ENCODE measurements at regions not wholly inside any gene's neighbourhood (a gene's known extent, or its start where the extent isn't known, plus 50 kb on each side); places are given as distances from the start of the nearest gene placed in this dataset.
"Not testable (repeated sequence)": the region's sequence is repeated elsewhere in the genome, so short reads cannot be mapped to it uniquely, and the experiment has no call there.

DNA sequence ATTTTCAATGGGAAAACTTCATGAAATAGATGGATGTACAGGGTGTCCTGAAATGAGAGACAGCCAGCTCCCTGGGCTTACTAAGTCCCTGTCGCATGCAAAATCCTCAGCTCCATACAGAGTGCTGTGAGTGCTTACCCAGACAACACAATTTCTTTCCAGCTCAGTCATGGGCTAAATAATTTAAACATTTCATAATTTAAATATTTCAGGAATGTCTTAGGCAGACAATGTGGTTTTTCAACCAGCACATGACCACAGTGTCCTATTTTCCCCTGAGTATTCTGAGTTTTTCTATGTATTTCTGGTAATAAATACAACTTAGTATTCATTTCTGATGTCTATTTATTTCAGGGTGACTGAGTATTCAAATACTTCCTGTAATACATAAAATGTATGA, 188.5 kb upstream of the SNX2 start:
- intact Hi-C loops (cut with DNase I): no loop called here
- DNase-seq (ENCODE audit: missing footprints) (no peak), ATAC-seq (no peak)

DNA sequence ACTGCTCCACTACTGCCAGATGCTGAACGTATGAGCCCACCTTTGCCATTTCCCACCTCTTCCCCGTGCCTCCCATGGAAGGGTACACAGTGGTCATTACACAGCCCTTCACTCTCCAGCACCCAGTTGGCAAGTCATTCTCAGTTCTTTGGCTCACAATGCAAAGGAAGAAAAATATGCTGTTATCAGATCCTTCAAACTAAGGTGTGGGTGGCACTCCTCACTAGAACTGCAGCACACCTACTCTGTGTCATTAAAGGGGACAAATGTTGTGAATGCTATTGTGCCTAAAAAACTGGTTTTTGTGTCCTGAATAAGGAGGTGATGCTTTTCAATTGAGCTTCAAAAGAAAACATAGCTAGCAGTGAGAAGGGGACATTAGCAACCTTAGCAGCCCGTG, 183.1 kb upstream of the SNX2 start:
- intact Hi-C loops (cut with DNase I): no loop called here
- DNase-seq (ENCODE audit: missing footprints) (no peak), ATAC-seq (no peak)

DNA sequence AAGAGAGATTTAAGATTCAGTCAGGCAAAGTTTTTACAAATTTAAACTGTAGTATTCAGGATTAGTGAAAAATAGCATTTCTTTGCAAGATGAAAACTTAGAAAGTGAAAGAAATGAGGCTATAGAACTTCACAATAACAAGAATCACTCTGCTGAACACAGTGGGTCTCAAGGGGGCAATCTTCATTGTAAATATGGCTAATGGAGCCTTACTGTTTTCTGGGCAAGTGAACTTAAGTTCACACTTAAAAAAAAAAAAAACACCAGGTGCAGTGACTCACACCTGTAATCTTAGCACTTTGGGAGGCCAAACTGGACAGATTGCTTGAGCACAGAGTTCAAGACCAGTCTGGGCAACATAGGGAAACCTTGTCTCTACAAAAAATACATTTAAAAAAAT, 175.9 kb upstream of the SNX2 start:
- ATAC-seq: no peak
- intact Hi-C loops (cut with DNase I): no loop called here
- no peak for DNase-seq (ENCODE audit: missing footprints)

DNA sequence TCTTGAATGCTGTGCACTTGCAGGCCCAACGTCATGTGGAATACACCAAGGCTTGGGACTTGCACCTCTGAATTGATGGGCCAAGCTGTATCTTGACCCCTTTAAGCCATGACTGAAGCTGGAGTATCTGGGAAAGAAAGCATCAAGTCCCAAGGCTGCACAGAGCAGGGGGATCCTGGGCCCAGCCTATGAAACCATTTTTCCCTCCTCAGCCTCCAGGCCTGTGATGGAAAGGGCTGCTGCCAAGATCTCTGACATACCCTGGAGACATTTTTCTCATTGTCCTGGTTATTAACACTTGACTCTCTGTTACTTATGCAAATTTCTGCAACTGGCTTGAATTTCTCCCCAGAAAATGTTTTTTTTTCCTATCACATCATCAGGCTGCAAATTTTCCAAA, 174.0 kb upstream of the SNX2 start:
- intact Hi-C loops (cut with DNase I): no loop called here
- DNase-seq (ENCODE audit: missing footprints) (no peak), ATAC-seq (no peak)

DNA sequence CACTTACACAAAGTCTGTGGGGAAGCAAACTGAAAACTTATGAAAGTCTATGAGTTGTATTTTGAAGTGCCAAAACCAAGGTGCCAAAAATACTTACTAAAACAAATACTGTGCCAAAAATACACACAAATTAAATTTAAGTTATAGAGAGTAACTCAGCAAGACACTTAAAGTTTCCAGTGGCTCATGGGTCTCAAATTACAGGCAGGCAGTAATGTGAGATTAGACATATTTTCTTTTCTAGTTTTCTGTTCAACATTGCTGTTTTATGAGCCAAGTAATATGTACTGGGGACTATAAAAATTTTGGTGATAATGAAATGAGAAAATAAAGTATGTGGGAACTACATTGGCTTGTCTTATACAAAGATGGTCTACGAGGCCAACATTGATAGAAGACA, 172.2 kb upstream of the SNX2 start:
- no peak for ATAC-seq
- intact Hi-C loops (cut with DNase I): no loop called here

DNA sequence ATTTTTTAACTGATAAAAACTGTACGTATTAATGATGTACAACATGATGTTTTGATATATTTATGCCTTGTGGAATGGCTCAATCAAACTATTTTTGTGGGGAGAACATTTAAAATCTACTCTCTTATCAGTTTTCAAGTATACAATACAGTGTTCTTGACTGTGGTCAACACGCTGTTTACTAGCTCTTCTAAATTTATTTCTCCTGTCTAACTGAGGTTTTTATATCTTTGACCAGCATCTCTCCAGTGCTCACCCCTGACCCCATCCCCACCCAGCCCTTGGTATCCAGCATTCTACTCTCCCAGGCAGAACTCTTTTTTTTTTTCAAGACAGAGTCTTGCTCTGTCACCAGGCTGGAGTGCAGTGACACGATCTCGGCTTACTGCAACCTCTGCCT, 169.6 kb upstream of the SNX2 start:
- intact Hi-C loops (cut with DNase I): no loop called here
- DNase-seq (ENCODE audit: missing footprints): no peak
- ATAC-seq: no peak

More for the DNA sequence above, 172.2 kb upstream of the SNX2 start:
- DNase-seq (ENCODE audit: missing footprints): no peak

DNA sequence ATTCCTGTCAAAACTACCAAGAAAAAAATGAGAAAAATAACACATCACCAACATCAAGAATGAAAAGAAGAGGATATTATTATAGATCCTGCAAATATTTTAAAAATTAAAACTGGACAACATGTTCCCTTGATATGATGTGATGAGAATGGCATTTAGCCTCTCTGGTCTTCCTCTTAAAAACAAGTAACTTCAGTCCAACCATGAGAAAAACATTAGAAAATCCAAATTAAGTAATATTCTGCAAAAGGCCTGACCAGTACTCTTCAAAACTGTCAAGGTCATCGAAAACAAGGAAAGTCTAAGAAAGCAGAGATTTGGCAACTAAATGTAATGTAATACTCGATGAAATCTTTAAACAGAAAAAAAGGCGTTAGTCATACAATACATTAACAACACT, 167.1 kb upstream of the SNX2 start:
- DNase-seq (ENCODE audit: missing footprints) (no peak), ATAC-seq (no peak)
- intact Hi-C loops (cut with DNase I): no loop called here

DNA sequence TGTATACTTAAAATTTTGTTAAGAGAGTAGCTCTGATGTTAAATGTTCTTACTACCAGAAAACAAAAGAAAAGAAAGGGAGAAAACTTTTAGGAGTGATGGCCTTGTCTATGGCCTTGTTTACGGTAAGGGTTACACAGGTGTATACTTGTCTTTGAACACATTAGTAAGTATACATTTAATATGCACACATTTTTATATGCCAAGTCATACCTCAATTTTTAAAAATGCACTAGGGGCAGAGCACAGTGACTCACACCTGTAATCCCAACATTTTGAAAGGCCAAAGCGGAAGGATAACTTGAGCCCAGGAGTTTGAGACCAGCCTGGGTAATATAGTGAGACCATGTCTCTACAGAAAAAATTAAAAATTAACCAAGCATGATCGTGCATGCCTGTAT, 166.7 kb upstream of the SNX2 start:
- intact Hi-C loops (cut with DNase I): no loop called here
- ATAC-seq (no peak), DNase-seq (ENCODE audit: missing footprints) (no peak)

DNA sequence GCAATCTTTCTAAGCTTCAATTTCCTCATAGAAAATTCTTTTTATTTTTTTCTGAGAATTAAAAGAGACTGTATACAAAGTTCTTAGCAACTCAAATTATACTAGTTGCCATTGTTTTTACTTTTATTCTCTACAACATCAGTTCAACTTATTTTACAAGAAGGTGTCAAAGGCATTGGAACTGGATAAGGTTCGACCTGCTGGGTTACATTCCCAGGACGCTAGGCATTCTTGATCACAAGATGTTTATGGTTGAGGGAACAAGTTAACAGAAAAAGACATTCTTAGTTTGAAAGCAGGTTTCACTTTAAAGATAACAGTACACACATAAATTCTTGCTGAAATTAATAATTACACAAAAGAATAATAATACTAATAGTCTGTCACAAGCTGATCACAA, 163.5 kb upstream of the SNX2 start:
- no peak for DNase-seq (ENCODE audit: missing footprints)
- no peak for ATAC-seq
- intact Hi-C loops (cut with DNase I): no loop called here

DNA sequence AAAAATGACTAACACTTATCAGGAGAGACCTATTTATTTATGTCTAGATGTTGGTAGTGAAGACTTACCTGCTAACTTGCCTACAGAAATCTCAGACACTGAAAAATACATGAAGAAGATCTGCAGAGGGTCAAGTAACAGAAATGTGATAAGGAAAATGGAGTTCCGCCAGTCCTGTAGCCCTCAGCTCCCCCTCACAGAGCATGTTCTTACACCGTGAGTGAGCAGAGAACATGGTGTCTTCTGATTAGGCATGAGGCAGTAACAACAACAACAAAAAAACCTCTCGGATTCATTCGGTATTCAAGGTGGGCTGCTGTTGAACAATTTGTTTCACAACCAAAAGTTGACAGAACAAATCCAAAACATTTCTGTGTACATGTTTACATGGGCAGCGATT, 162.0 kb upstream of the SNX2 start:
- no peak for DNase-seq (ENCODE audit: missing footprints)
- intact Hi-C loops (cut with DNase I): no loop called here
- ATAC-seq: no peak

DNA sequence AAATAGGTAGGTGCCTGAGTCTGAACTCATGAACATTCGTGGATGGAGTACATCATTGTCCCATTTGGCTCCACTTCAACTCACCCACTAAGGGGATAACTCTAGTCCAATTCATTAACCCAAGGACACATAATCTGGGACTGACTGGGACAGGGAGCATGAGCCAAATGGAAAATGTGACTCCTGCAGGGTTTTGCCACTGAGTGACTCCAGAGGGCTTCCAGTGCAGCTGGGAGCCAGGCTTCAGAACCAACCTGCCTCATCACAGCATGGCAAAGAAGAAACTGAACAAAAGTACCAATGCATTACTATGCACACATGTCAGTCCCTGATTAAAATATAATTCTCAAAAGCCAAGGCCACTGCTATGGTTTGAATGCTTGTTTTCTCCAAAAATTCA, 159.7 kb upstream of the SNX2 start:
- intact Hi-C loops (cut with DNase I): no loop called here
- DNase-seq (ENCODE audit: missing footprints) (no peak), ATAC-seq (no peak)

DNA sequence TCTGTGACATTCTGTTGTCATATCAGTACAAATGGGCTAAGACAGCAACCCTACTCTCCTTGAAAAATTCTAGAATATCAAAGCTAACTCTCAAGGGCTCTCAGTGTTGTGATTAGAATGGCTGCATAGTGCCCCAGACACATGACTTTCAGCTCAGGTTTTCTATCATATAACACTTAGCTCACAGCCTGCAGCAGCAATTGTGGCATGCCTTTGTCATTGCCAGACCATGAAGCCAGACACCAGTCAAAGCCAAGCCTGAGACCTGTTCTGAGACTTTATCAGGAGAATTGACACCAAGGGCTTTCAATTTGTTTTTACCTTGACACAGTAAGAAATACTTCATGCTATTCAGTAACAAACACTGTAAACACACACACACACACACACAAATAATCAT, 159.0 kb upstream of the SNX2 start:
- ATAC-seq (no peak), DNase-seq (ENCODE audit: missing footprints) (no peak)
- intact Hi-C loops (cut with DNase I): no loop called here

DNA sequence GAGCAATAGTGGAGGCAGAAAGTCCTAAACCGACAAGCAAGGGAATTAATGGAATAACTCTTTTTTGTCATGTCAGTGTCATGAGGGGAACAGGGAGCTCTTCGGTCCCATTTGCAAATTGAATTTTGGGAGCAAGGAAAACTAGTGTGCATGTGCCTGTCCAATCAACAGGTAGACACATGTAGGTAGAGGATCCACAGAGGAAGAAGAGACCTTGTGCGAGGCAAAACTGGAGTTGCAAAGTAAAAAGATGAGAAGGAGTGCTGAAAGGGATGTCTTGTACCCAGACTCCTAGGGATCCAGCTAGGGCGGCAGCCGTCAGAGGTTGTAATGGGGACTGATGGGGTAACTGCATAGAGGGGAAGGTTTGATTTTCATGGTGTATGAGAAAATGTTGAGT, 156.8 kb upstream of the SNX2 start:
- DNase-seq (ENCODE audit: missing footprints); ATAC-seq; intact Hi-C loops (cut with DNase I): not testable (repeated sequence)

DNA sequence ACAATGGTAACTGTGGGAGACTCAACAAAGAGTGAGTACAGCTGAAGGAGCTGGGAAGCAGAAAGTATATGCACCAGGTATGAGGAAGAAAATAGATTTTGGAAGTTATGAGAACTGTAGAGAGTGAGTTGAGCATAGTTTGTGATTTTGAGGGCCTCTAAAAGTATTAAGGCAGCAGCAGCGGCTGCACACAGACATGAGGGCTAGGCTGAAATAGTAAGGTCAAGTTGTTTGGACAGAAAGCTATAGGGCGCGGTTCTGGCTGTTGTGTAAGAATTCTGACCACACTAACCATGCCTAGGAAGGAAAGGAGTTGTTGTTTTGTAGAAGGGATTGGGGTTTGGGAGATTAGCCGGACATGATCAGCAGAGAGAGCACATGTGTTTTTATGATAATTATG, 154.1 kb upstream of the SNX2 start:
- DNase-seq (ENCODE audit: missing footprints); intact Hi-C loops (cut with DNase I); ATAC-seq: not testable (repeated sequence)

DNA sequence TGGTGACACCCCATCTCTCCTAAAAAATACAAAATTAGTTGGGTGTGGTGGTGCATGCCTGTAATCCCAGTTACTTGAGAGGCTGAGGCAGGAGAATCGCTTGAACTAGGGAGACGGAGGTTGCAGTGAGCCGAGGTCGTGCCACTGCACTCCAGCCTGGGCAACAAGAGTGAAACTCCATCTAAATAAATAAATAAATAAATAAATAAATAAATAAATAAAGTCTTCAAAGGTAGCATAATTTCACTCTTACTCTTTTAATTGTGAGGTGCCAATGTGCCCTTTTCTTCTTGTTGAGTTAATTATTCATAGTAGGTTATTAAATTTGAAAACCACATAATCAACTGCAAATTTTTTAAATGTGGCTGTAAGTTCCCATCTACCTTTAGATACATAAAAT, 146.2 kb upstream of the SNX2 start:
- ATAC-seq; DNase-seq (ENCODE audit: missing footprints); intact Hi-C loops (cut with DNase I): not testable (repeated sequence)

DNA sequence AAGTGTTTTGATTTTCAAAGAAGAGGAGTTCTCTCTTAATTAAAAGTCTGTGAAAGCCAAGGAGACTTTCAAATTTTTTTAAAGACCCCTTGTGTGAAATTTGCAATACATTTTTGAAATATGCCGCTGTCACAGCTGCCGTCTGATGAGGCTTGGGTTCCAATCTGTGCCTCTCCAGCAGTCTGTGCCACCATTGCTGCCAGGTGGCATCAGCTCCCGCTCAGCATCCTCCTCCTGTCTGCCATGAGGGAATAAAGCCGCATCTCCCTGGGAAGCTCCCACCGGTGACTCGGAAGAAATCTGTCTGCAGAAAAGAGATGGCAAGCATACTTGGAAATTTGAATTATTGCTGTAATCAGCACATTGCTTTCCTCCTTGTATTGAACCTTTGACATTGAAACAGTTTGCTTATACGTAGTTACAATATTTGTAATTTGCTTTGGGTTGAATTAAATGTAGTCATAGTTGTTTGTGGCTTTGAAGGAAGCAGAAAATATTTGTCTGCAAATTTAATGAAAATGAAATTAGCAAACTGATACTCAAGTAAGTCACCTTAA, 145.7 kb upstream of the SNX2 start:
- no peak for ATAC-seq
- DNase-seq (ENCODE audit: missing footprints): no peak
- intact Hi-C loops (cut with DNase I): no loop called here

DNA sequence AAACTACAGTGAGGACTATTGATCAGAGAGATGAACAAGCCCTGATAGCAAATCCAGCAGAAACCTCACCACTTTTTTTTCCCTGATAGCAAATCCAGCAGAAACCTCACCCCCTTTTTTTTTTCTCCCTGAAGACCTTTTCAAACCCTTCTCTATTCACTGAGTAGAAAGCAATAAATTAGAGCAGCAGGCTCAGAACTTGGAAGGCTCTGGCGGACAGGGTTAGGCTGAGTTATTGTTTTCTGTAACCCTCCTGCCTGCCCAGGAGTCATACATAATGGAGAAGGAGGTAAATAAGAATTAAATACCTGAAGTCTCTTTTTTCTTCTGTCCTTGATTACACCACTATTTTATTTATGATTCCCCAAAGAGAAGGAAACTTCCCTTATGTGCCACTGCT, 136.3 kb upstream of the SNX2 start:
- intact Hi-C loops (cut with DNase I): no loop called here
- no peak for DNase-seq (ENCODE audit: missing footprints)
- no peak for ATAC-seq

DNA sequence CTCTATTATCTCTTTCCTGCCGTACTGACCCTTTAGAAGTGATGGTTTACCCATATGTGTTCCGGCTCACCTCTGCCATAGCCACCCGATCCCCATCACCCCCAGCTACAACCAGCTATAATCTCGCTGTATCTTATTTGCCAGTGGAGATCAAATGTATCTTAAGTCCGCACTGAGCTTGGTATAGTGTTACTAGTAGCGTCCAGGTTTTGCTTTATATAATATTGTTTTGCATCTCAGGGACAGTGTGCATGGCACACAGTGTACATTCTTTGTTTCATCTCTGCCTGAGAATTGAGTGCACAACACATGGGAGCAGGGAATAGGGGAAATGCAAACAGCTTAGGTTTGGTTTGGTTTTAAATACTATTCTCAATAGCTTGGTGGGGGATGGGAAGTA, 135.8 kb upstream of the SNX2 start:
- DNase-seq (ENCODE audit: missing footprints): no peak
- ATAC-seq: no peak
- intact Hi-C loops (cut with DNase I): no loop called here

DNA sequence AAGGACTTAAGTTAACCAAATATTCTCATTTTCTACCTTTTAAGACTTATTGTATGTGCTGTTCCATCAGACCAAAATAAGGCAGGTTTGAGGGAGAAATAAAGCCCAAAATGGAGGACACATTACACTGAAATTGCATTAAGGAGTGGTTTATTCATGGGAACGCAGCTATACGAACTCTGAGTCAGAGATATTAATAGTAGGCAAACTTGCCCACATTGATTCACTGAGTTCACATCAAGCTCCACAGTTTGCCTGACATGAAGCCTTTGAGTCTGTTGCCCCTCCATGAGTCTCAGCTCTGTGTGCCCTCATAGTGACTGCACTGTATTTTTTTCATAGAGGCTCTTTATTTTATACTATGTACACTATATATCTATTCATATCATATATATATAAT, 135.0 kb upstream of the SNX2 start:
- DNase-seq (ENCODE audit: missing footprints): no peak
- no peak for ATAC-seq
- intact Hi-C loops (cut with DNase I): no loop called here

DNA sequence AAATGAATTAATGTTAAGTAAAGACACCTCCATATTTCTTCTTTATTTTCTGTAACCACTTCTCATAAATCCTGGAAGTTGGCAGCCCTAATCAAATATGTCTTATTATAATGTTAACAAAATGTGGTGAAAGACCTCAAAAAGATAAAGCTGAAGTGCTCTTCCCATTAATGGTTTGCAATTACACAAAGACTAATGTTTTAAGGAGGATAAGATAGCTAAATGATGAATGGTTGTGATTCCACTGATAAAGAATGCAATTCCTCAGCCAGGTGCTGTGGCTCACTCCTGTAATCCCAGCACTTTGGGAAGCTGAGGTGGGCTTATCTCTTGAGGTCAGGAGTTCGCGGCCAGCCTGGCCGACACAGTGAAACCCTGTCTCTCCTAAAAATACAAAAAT, 125.8 kb upstream of the SNX2 start:
- ATAC-seq: no peak
- intact Hi-C loops (cut with DNase I): no loop called here
- DNase-seq (ENCODE audit: missing footprints): no peak

DNA sequence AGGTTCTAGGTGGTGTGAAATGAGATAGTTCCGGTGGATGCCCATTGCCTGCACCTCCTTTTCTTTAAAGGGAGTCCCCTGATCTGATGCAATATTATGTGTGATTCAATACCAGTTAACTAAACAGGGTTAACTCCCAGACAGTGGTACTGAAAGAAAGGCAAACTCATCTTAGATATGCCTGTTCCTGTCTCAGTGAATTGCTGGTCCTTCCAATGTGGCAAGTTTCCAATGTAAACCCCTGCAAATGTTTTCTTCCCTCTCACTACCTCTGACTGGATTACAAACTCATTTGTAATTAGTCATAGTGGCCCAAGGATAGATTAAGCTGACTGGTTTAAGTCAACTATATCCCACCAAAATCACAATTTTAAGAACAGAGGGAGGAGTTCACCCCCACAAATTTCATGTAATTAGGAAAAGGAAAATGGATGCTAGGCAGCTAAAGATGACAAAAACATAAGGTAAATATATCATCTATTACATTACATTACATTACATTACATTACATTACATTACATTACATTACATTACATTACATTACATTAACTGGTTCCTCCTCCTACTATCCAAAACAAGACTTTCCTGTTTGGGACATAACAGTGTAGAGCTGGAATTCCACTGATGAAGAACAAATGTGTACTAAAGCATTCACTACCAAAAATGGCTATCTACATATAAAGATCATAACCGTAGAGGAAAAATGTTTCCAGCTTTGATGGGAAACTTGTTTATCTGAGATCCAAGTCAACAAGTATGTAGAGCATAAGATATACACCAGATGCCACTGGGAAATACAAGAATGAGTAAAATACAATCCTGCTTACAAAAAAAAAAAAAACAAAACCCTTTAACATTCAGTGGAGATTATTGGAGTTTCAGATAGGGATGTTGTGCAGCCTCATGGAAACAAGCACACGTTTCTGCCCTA, 121.5 kb upstream of the SNX2 start:
- DNase-seq (ENCODE audit: missing footprints) (no peak), ATAC-seq (no peak)
- intact Hi-C loops (cut with DNase I): no loop called here

All from Right ventricle myocardium inferior (tissue), 1 donor.